ENCODE measurements at regions not wholly inside any gene's neighbourhood (a gene's known extent, or its start where the extent isn't known, plus 50 kb on each side); places are given as distances from the start of the nearest gene placed in this dataset.

- no peaks in the 10 kb centered on the region for H3K27me3 ChIP-seq
- H3K4me1 ChIP-seq, result peaks cover 0 to 9% of the 10 kb centered on the region in 2 donors
- DNase-seq (ENCODE audit: low spot score), result no peak
- no peak overlapping the region for H3K27ac ChIP-seq
- no peaks in the 10 kb centered on the region for H3K36me3 ChIP-seq
- no peak for TF ChIP-seq CTCF (IDR thresholded peaks at IDR 0.05)
- H3K4me3 ChIP-seq, result no peak overlapping the region
- no peaks in the 10 kb centered on the region for H3K9me3 ChIP-seq
These were observed 101.3 kb downstream of the VEGFA start for GRCh38 chr6:43871284-43871683.

GRCh38 chr6:43870660-43871061, 100.7 kb downstream of the VEGFA start:
- Histone ChIP-seq H3K4me3 (no peak overlapping the region), H3K4me1 (peaks cover 0 to 9% of the 10 kb centered on the region in 2 donors), H3K27ac (no peak overlapping the region), H3K9me3 (no peaks in the 10 kb centered on the region), H3K36me3 (no peaks in the 10 kb centered on the region), H3K27me3 (no peaks in the 10 kb centered on the region)
- TF ChIP-seq CTCF (IDR thresholded peaks at IDR 0.05), result no peak
- no peak for DNase-seq (ENCODE audit: low spot score)

GRCh38 chr6:43869792-43870659, 100.0 kb downstream of the VEGFA start:
- Histone ChIP-seq H3K9me3 (no peaks in the 10 kb centered on the region), H3K27me3 (no peaks in the 10 kb centered on the region)
- no peak for DNase-seq (ENCODE audit: low spot score)

GRCh38 chr6:43869079-43869710, 99.2 kb downstream of the VEGFA start:
- no peak for TF ChIP-seq CTCF (IDR thresholded peaks at IDR 0.05)
- Histone ChIP-seq H3K4me3 (no peak overlapping the region), H3K36me3 (no peaks in the 10 kb centered on the region), H3K4me1 (peaks cover 0 to 9% of the 10 kb centered on the region in 2 donors), H3K27ac (no peak overlapping the region), H3K27me3 (no peaks in the 10 kb centered on the region), H3K9me3 (no peaks in the 10 kb centered on the region)
- no peak for DNase-seq (ENCODE audit: low spot score)

More at GRCh38 chr6:43869792-43870659, 100.0 kb downstream of the VEGFA start:
- no peak for TF ChIP-seq CTCF (IDR thresholded peaks at IDR 0.05)
- no peak overlapping the region for H3K27ac ChIP-seq
- H3K36me3 ChIP-seq, result no peaks in the 10 kb centered on the region
- no peak overlapping the region for H3K4me3 ChIP-seq
- peaks cover 0 to 9% of the 10 kb centered on the region in 2 donors for H3K4me1 ChIP-seq

- no peak for DNase-seq (ENCODE audit: low spot score)
- no peak for TF ChIP-seq CTCF (IDR thresholded peaks at IDR 0.05)
- Histone ChIP-seq H3K27ac (no peak overlapping the region), H3K36me3 (no peaks in the 10 kb centered on the region), H3K27me3 (no peaks in the 10 kb centered on the region), H3K9me3 (no peaks in the 10 kb centered on the region), H3K4me3 (no peak overlapping the region), H3K4me1 (peaks cover 0 to 9% of the 10 kb centered on the region in 2 donors)
These were observed 98.5 kb downstream of the VEGFA start for GRCh38 chr6:43868467-43868866.
